Liver (tissue), 8 donors: ENCODE measurements at regions not wholly inside any gene's neighbourhood (a gene's known extent, or its start where the extent isn't known, plus 50 kb on each side); places are given as distances from the start of the nearest gene placed in this dataset.

Experiments used
- DNase-seq: peaks from one replicate; pipeline ENCODE4 v3.0.0-alpha.2; 2017; ENCODE audit warnings: low spot score
- H3K27ac ChIP-seq, 2 donors: one replicate each; pipeline ENCODE4 v1.7.0; 2013; ENCODE audit warnings: inconsistent platforms in 2 of 2, low read length in 2 of 2, control low read depth in 1 of 2, low read depth in 1 of 2, mild to moderate bottlenecking in 1 of 2
- H3K27me3 ChIP-seq, 4 donors: one replicate each; pipeline versions ENCODE4 v1.6.1 to v1.7.0; 2013; ENCODE audit warnings: low read length in 3 of 4, inconsistent platforms in 1 of 4, mild to moderate bottlenecking in 1 of 4, moderate library complexity in 1 of 4; ENCODE audit not compliant: control insufficient read depth in 4 of 4, insufficient read depth in 4 of 4
- H3K36me3 ChIP-seq, 4 donors: one replicate each; pipeline versions ENCODE4 v1.6.1 to v1.7.0; 2013; ENCODE audit warnings: low read length in 3 of 4, mild to moderate bottlenecking in 3 of 4, low read depth in 1 of 4, moderate library complexity in 1 of 4; ENCODE audit not compliant: control insufficient read depth in 4 of 4, insufficient read depth in 3 of 4
- H3K4me1 ChIP-seq, 4 donors: one replicate each; pipeline versions ENCODE4 v1.6.1 to v1.7.0; 2013; ENCODE audit warnings: low read length in 3 of 4, mild to moderate bottlenecking in 3 of 4, moderate library complexity in 1 of 4; ENCODE audit not compliant: control insufficient read depth in 4 of 4, insufficient read depth in 4 of 4
- H3K4me3 ChIP-seq, 3 donors: one replicate each; pipeline versions ENCODE4 v1.6.1 to v1.7.0; 2013; ENCODE audit warnings: low read length in 3 of 3, control low read depth in 1 of 3, low read depth in 1 of 3, mild to moderate bottlenecking in 1 of 3
- H3K9ac ChIP-seq, 2 donors: one replicate each; pipeline ENCODE4 v1.7.0; 2013; ENCODE audit warnings: low read length in 2 of 2, mild to moderate bottlenecking in 2 of 2, moderate library complexity in 2 of 2, control low read depth in 1 of 2, low read depth in 1 of 2
- H3K9me3 ChIP-seq, 4 donors: one replicate each; pipeline versions ENCODE4 v1.6.1 to v1.7.0; 2013; ENCODE audit warnings: low read length in 3 of 4; ENCODE audit not compliant: control insufficient read depth in 4 of 4
- ATF3 ChIP-seq: IDR thresholded peaks from 2 replicates; pipeline ENCODE4 v1.6.1; 2016; ENCODE audit warnings: antibody characterized with exemption
- CTCF ChIP-seq: fragments of 150-350 bp; IDR thresholded peaks from 2 replicates; pipeline ENCODE4 v1.5.1; 2017; ENCODE audit warnings: improper control_type of control experiment, low read depth, low read length; ENCODE audit not compliant: missing input control
- EGR1 ChIP-seq, 2 donors: IDR thresholded peaks; 2 replicates each; pipeline ENCODE4 v1.6.1; 2016 to 2018; ENCODE audit warnings: antibody characterized with exemption in 2 of 2, low read depth in 2 of 2
- FOXA1 ChIP-seq: IDR thresholded peaks from 2 replicates; pipeline ENCODE4 v1.6.1; 2016; ENCODE audit warnings: antibody characterized with exemption
- FOXA2 ChIP-seq: IDR thresholded peaks from 2 replicates; pipeline ENCODE4 v1.6.1; 2016; ENCODE audit warnings: antibody characterized with exemption
- GABPA ChIP-seq, 2 donors: IDR thresholded peaks in 1 of 2; conservative IDR thresholded peaks in 1 of 2; 2 replicates each; pipeline ENCODE4 v1.6.1; 2016; ENCODE audit warnings: antibody characterized with exemption in 2 of 2, mild to moderate bottlenecking in 1 of 2, moderate library complexity in 1 of 2
- HNF4A ChIP-seq, 2 donors: conservative IDR thresholded peaks; 2 replicates each; pipeline ENCODE4 v1.6.1; 2016; ENCODE audit warnings: antibody characterized with exemption in 2 of 2, mild to moderate bottlenecking in 2 of 2
- HNF4G ChIP-seq: IDR thresholded peaks from 2 replicates; pipeline ENCODE4 v1.6.1; 2016; ENCODE audit warnings: antibody characterized with exemption
- JUND ChIP-seq, 2 donors: IDR thresholded peaks; 2 replicates each; pipeline ENCODE4 v1.6.1; 2016; ENCODE audit warnings: antibody characterized with exemption in 2 of 2
- MAX ChIP-seq: IDR thresholded peaks from 2 replicates; pipeline ENCODE4 v1.6.1; 2016; ENCODE audit warnings: antibody characterized with exemption
- NR2F2 ChIP-seq: IDR thresholded peaks from 2 replicates; pipeline ENCODE4 v1.6.1; 2016; ENCODE audit warnings: antibody characterized with exemption
- RAD21 ChIP-seq, 2 donors: IDR thresholded peaks; 2 replicates each; pipeline ENCODE4 v1.6.1; 2016; ENCODE audit warnings: antibody characterized with exemption in 2 of 2, mild to moderate bottlenecking in 2 of 2
- REST ChIP-seq: IDR thresholded peaks from 2 replicates; pipeline ENCODE4 v1.6.1; 2016; ENCODE audit warnings: antibody characterized with exemption, mild to moderate bottlenecking
- RXRA ChIP-seq, 2 donors: IDR thresholded peaks; 2 replicates each; pipeline ENCODE4 v1.6.1; 2017 to 2018; ENCODE audit warnings: antibody characterized with exemption in 2 of 2, mild to moderate bottlenecking in 1 of 2
- SP1 ChIP-seq: IDR thresholded peaks from 2 replicates; pipeline ENCODE4 v1.6.1; 2018; ENCODE audit warnings: antibody characterized with exemption, mild to moderate bottlenecking
- TAF1 ChIP-seq: conservative IDR thresholded peaks from 2 replicates; pipeline ENCODE4 v1.6.1; 2016; ENCODE audit warnings: antibody characterized with exemption, mild to moderate bottlenecking
- YY1 ChIP-seq: IDR thresholded peaks from 2 replicates; pipeline ENCODE4 v1.6.1; 2016; ENCODE audit warnings: antibody characterized with exemption, mild to moderate bottlenecking
- ZBTB33 ChIP-seq: IDR thresholded peaks from 2 replicates; pipeline ENCODE4 v1.6.1; 2016; ENCODE audit warnings: antibody characterized with exemption
- WGBS: extraction: QIAGEN DNeasy Blood & Tissue Kit; methylation state at CpG from one replicate; pipeline ENCODE4 v1.1.7; 2013; 5-methylcytosine and 5-hydroxymethylcytosine counted together
- donor health status: healthy.
- donor health status: healthy.
- donor health status: healthy.
- donor health status: healthy.
- donor health status: healthy.

GRCh38 chr16:7004266-7004665 lies 328.4 kb upstream of the RBFOX1 start:
- 62% methylated on average over 4 of the region's 4 CpGs for WGBS
- TF ChIP-seq RAD21 (IDR thresholded peaks at IDR 0.05): no peak
- TF ChIP-seq NR2F2: no peak

GRCh38 chr16:6993544-6993943 lies 339.1 kb upstream of the RBFOX1 start:
- DNase-seq: no peak
- 54% methylated on average over 4 of the region's 4 CpGs for WGBS
- TF ChIP-seq EGR1 (IDR thresholded peaks at IDR 0.05; ENCODE audit: low read depth in 2 of 2) (no peak), HNF4A (conservative IDR thresholded peaks at IDR 0.05) (no peak), MAX (no peak), RXRA (IDR thresholded peaks at IDR 0.05) (no peak), ZBTB33 (no peak), HNF4G (no peak), REST (no peak), SP1 (no peak), FOXA1 (no peak), RAD21 (IDR thresholded peaks at IDR 0.05) (no peak), CTCF (no peak), FOXA2 (no peak), ATF3 (no peak), TAF1 (no peak), JUND (IDR thresholded peaks at IDR 0.05) (no peak), GABPA (IDR thresholded peaks at IDR 0.05 in 1 of 2, conservative IDR thresholded peaks at IDR 0.05 in 1 of 2) (no peak), YY1 (no peak), NR2F2 (no peak)

More at GRCh38 chr16:7004266-7004665, 328.4 kb upstream of the RBFOX1 start:
- H3K4me1 ChIP-seq: no peaks in the 10 kb centered on the region
- peaks cover 0 to 2% (median 0%) of the 10 kb centered on the region in 4 donors for H3K9me3 ChIP-seq
- no peak overlapping the region for H3K27ac ChIP-seq
- H3K27me3 ChIP-seq: peaks cover 0 to 3% (median 1%) of the 10 kb centered on the region in 4 donors
- no peak overlapping the region for H3K9ac ChIP-seq
- no peak for DNase-seq
- no peaks in the 10 kb centered on the region for H3K36me3 ChIP-seq
- H3K4me3 ChIP-seq: no peak overlapping the region

More at GRCh38 chr16:6993544-6993943, 339.1 kb upstream of the RBFOX1 start:
- Histone ChIP-seq H3K9me3 (no peaks in the 10 kb centered on the region), H3K9ac (no peak overlapping the region), H3K27me3 (no peaks in the 10 kb centered on the region), H3K36me3 (no peaks in the 10 kb centered on the region), H3K27ac (no peak overlapping the region), H3K4me1 (no peaks in the 10 kb centered on the region), H3K4me3 (no peak overlapping the region)
